ENCODE measurements at regions not wholly inside any gene's neighbourhood (a gene's known extent, or its start where the extent isn't known, plus 50 kb on each side); places are given as distances from the start of the nearest gene placed in this dataset.
"Not testable (repeated sequence)": the region's sequence is repeated elsewhere in the genome, so short reads cannot be mapped to it uniquely, and the experiment has no call there.

DNA sequence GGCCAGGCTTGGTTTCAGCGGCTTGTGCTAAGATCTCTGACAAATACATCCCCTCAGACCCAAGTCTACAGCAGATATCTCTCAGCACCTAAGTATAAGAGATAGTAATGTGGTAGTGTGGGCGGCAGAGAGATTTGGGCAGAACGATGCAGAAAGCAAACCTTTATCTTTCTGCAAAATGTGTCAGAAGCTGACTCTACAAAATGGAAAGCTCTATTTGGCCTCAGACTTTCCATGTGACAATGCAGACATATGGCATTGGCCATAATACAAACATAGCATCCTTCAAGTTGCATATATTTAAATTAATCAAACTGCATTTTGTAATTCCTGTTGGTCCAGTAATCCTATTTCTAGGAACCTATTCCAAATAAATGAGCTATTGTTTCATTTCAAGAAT, 102.5 kb upstream of the RAI14 start:
- DNase-seq (ENCODE audit: low spot score): no peak

DNA sequence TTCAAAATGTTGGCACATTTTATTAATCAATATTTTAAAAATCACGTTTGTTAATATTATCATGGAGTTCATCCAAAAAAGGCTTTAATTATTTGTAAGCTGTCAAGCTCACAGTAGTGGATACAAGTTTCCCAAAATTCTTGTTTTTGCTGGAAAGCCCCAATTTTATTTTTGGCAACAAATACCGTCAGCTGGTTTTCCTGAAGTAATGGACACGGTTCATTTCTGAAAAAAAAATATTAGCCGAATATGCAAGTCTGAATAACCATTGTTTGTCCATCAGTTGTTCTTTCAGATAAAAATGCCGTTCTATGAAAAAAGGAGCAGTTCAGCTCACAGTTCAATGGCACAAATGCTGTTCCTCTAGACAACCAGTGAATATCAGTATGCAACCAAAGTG, 101.5 kb upstream of the RAI14 start:
- no peak for DNase-seq (ENCODE audit: low spot score)

- DNase-seq (ENCODE audit: low spot score): no peak
Observed at GRCh38 chr5:34555699-34556508, 100.2 kb upstream of the RAI14 start.

DNA sequence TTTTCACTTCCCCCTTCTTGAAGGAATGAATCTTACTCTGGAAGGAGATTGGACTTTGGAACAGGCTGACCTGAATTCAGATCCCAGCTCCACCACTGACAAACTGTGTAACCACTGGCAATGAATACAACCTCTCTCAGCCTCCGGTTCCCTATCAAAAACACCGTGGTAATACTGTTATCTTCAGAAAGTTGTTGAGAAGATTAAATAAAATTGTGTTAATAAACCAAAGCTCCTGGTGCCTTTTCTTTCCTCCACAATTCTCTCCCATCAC, 99.7 kb upstream of the RAI14 start:
- DNase-seq (ENCODE audit: low spot score): no peak

DNA sequence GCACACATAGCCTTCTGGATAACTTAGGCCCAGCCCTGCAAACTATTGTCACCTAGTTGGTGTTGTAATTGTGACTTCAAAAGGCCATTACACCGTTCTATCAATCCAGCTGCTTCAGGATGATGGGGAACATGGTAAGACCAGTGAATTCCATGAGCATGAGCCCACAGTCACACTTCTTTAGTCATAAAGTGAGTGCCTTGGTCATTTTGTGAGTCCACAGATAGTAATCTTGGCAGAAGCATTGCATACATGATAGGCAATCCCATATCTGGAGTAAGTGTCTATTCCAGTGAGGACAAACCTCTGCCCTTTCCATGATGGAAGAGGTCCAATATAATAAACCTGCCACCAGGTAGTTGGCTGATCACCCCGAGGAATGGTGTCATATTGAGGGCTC, 94.5 kb upstream of the RAI14 start:
- not testable (repeated sequence) for DNase-seq (ENCODE audit: low spot score)

- DNase-seq (ENCODE audit: low spot score): no peak
Observed at GRCh38 chr5:34562791-34563190, 93.3 kb upstream of the RAI14 start.

GRCh38 chr5:34563269-34563668, 92.9 kb upstream of the RAI14 start:
- no peak for DNase-seq (ENCODE audit: low spot score)

DNA sequence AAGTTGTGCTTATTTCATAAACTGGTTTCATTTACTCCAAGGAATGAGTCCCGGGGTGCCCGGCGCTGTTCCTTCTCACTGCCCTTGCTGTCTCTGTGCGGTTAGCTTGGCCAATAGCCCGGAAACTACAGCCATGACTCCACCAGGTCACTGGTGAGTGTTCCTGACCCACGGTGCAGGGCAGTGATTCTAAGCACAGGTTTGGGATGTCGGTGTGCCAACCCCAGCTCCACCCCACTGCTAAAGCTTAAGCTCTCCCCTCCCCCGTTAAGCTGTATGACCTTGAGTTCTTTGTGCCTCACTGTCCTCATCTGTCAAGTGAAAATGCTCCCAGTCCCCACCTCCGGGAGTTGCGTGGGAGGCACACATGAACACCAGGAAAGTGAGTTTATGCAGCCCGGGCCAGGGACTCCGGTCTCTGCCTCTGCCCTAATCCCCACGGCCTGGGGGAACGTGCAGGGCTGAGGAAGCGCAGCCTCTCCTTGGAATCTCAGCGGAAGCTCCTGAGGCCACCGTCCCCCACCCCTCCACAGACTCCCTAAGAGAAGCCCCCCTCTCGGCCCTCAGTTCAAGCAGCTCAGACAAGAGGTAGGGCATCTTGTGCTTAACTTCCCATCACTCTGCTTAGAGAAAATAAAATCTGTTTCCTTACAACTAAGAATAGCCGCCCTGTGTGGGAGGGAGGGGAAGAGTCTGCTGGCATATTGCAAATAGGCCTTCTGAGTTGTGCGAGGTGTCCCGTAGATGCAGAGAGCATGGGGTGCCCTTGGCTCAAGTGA, 92.0 kb upstream of the RAI14 start:
- DNase-seq (ENCODE audit: low spot score): no peak

- DNase-seq (ENCODE audit: low spot score): no peak
Observed at GRCh38 chr5:34564710-34565235, 91.4 kb upstream of the RAI14 start.

- no peak for DNase-seq (ENCODE audit: low spot score)
Observed at GRCh38 chr5:34570143-34570542, 86.0 kb upstream of the RAI14 start.

- no peak for DNase-seq (ENCODE audit: low spot score)
Observed at GRCh38 chr5:34570721-34571676, 85.1 kb upstream of the RAI14 start.

DNA sequence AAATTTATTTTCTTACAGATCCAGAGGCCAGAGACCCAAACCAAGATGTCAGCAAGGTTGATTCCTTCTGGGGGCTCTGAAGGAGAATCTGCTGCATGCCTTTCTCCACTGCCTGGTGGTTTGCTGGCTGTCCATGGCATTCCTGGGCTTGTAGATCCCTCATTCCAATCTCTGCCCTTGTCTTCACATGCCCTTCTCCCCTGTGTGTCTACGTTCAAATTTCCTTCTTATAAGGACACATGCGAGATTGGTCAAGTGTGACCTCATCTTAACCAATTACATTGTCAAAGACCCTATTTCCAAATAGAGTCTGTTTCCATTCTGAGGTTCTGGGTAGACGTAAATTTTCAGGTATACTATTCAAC, 84.5 kb upstream of the RAI14 start:
- DNase-seq (ENCODE audit: low spot score): no peak

DNA sequence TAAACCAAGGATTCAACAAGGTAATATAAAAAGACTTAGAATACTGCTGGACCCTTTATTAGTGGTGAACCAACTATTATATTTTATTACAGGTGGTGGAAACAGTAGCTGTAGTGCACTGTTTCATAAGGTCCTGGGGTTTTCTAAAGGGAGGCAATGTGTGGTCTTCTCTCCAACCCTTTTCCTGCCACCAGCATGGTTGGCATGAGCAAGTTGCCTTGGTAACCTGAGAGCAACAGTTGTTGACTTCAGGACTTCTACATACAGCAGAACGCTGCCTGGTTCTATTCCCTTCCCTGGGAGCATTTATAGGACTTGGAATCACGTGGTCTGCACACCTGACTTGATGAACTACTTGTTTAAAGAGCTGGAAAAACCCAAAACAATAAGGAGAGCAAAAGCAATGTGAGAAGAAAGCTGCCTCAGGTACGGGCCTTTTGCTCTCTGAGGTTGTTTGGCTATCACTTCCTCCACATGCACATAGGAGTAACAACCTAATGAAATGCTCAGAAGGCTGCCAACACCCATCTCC, 81.1 kb upstream of the RAI14 start:
- DNase-seq (ENCODE audit: low spot score): no peak

GRCh38 chr5:34576891-34577666, 79.0 kb upstream of the RAI14 start:
- DNase-seq (ENCODE audit: low spot score): no peak

GRCh38 chr5:34578962-34579361, 77.2 kb upstream of the RAI14 start:
- no peak for DNase-seq (ENCODE audit: low spot score)

GRCh38 chr5:34580983-34581382, 75.1 kb upstream of the RAI14 start:
- DNase-seq (ENCODE audit: low spot score): no peak

GRCh38 chr5:34582371-34582770, 73.8 kb upstream of the RAI14 start:
- DNase-seq (ENCODE audit: low spot score): no peak

DNA sequence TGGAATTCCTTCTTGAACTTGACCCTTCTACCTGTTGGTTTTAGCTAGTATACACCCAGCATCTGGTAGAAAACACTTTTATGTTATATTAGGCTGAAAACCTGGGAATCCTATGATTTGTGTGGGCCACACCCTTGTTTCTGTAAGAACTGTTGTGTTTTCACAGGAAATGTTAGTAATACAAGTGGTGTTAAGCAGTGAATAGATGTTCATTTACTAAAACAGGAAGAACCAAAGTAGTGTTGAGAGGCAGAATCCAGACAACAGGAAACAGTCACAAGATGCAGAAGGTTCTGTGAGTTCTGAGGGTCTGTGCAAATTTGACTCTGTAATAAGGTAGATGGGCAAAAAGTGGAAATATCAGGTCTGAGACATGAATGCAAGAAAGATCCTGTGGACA, 73.0 kb upstream of the RAI14 start:
- DNase-seq (ENCODE audit: low spot score): no peak

DNA sequence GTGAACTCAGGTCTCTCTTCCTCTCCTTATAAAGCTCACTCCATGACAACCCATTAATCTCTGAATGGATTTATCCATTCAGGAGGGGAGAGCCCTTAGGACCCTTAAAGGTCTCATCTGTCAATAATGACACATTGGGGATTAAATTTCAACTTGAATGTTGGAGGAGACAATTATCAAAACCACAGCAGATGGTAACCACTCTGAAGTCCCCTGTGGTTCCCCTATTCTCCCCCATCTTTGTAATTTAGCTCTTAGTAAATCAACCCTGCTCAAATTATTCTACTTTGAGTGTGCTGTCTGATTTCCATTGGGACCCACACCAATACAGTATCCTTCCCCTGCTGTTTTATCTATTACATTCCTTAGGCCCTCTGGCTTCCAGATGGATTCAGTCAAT, 72.0 kb upstream of the RAI14 start:
- DNase-seq (ENCODE audit: low spot score): no peak

GRCh38 chr5:34585601-34586104, 70.5 kb upstream of the RAI14 start:
- no peak for DNase-seq (ENCODE audit: low spot score)

All from H4 (cell line).